Endothelial cell of umbilical vein (primary cell): ENCODE measurements at regions not wholly inside any gene's neighbourhood (a gene's known extent, or its start where the extent isn't known, plus 50 kb on each side); places are given as distances from the start of the nearest gene placed in this dataset.

Experiments used
- BruUV-seq: library from RNA; stranded (reverse); fragments of 400-500 nt; replicated peaks from 2 replicates; lab custom pipeline; 2021; lab: Mats Ljungman, UMichigan
- CTCF ChIA-PET: fragments of 300-600, 350-600 bp; sonication (Branson Sonifier 250); formaldehyde crosslinking; loops from one replicate; lab custom pipeline; 2021; ENCODE audit warnings: antibody characterized with exemption, inconsistent platforms; lab: Charles Lee
- POLR2A ChIA-PET: fragments of 300-600, 350-600 bp; sonication (Branson Sonifier 250); formaldehyde crosslinking; loops from one replicate; lab custom pipeline; 2021; ENCODE audit warnings: antibody characterized with exemption, inconsistent platforms; lab: Charles Lee
- DNase-seq: peaks from one replicate; pipeline ENCODE4 v3.0.0-alpha.2; 2011; ENCODE audit warnings: low read depth, low spot score
- FAIRE-seq: peaks from 2 replicates; lab custom pipeline; 2011; peaks lifted over from hg19 to GRCh38; lab: Jason Lieb, UNC
- H2AFZ ChIP-seq: 2 replicates; pipeline ENCODE4 v1.6.0; 2012; ENCODE audit warnings: low read depth, low read length, control low read depth, inconsistent platforms
- H3K27ac ChIP-seq: 2 replicates; pipeline ENCODE4 v1.5.1; 2011; ENCODE audit warnings: low read depth, mild to moderate bottlenecking, control low read depth, low read length, moderate library complexity; ENCODE audit not compliant: insufficient read depth
- H3K27me3 ChIP-seq, 2 experiments: 2 replicates each; pipeline versions ENCODE4 v1.6.0 to v1.6.1; 2011; ENCODE audit warnings: low read length in 2 of 2, mixed read lengths in 1 of 2; ENCODE audit not compliant: control insufficient read depth in 2 of 2, insufficient read depth in 2 of 2
- H3K36me3 ChIP-seq, 2 experiments: 2 replicates in 1 of 2; 3 replicates in 1 of 2; pipeline ENCODE4 v1.5.1; 2011; ENCODE audit warnings: low read length in 2 of 2, mild to moderate bottlenecking in 1 of 2, moderate library complexity in 1 of 2; ENCODE audit not compliant: control insufficient read depth in 2 of 2, insufficient read depth in 2 of 2; ENCODE audit errors: extremely low read depth in 1 of 2
- H3K4me1 ChIP-seq: 3 replicates; pipeline ENCODE4 v1.5.1; 2011; ENCODE audit warnings: mild to moderate bottlenecking, low read length; ENCODE audit not compliant: control insufficient read depth, insufficient read depth; ENCODE audit errors: extremely low read depth
- H3K4me2 ChIP-seq: 2 replicates; pipeline ENCODE4 v1.6.1; 2011; ENCODE audit warnings: low read length, control low read depth, mixed read lengths; ENCODE audit not compliant: insufficient read depth
- H3K4me3 ChIP-seq, 3 experiments: fragments of 200-600 bp in 1 of 3; sonication (generic), shearing (Covaris generic) in 1 of 3; replicated peaks in 1 of 3; 2 replicates each; pipeline ENCODE4 v1.5.1; 2011 to 2016; ENCODE audit warnings: control low read depth in 3 of 3, low read length in 3 of 3, mild to moderate bottlenecking in 2 of 3, inconsistent platforms in 1 of 3, low read depth in 1 of 3, moderate library complexity in 1 of 3; ENCODE audit not compliant: insufficient read depth in 1 of 3
- H3K79me2 ChIP-seq: 2 replicates; pipeline ENCODE4 v1.6.0; 2012; ENCODE audit warnings: low read length, inconsistent platforms; ENCODE audit not compliant: control insufficient read depth, insufficient read depth
- H3K9ac ChIP-seq: replicated peaks from 2 replicates; pipeline ENCODE3; 2011; ENCODE audit warnings: low read length, control low read depth; ENCODE audit not compliant: insufficient read depth; ENCODE audit errors: extremely low read depth
- H3K9me1 ChIP-seq: replicated peaks from 3 replicates; pipeline ENCODE4 v1.6.0; 2011; ENCODE audit warnings: mild to moderate bottlenecking, low read length; ENCODE audit not compliant: control insufficient read depth, insufficient read depth; ENCODE audit errors: extremely low read depth
- H3K9me3 ChIP-seq: replicated peaks from 2 replicates; pipeline ENCODE4 v1.5.1; 2012; ENCODE audit warnings: low read length, inconsistent platforms; ENCODE audit not compliant: control insufficient read depth, insufficient read depth
- H4K20me1 ChIP-seq: replicated peaks from 2 replicates; pipeline ENCODE3; 2011; ENCODE audit warnings: mild to moderate bottlenecking, low read length; ENCODE audit not compliant: control insufficient read depth, insufficient read depth; ENCODE audit errors: extremely low read depth
- GATA2 ChIP-seq: IDR thresholded peaks from 2 replicates; pipeline ENCODE4 v1.7.0; 2011; ENCODE audit warnings: low read depth, mild to moderate bottlenecking, moderate library complexity, mixed read lengths, low read length; ENCODE audit not compliant: insufficient read length, insufficient read depth
- JUN ChIP-seq: IDR thresholded peaks from 2 replicates; pipeline ENCODE4 v1.6.1; 2011; ENCODE audit warnings: borderline replicate concordance, low read depth; ENCODE audit not compliant: insufficient read length, insufficient read depth
- POLR2A ChIP-seq: IDR thresholded peaks from 2 replicates; pipeline ENCODE4 v1.6.1; 2012; ENCODE audit warnings: low read depth, mild to moderate bottlenecking, control low read depth, low read length
- dilution Hi-C: fragments of 300-500 bp; cut with MboI; formaldehyde crosslinking; loops from one replicate; pipeline ENCODE4 v1.15.0; 2019; ENCODE audit warnings: low sequenced_read_pairs; ENCODE audit not compliant: extremely low pct_ligation_motif_present
- intact Hi-C: fragments of 100-400 bp; cut with micrococcal nuclease; formaldehyde crosslinking; loops from one replicate; pipeline ENCODE4 v1.10.0; 2022
- TF ChIP-seq, protein P1 (sequence below): IDR thresholded peaks from 2 replicates; pipeline ENCODE4 v1.6.1; 2011; ENCODE audit not compliant: insufficient read depth, insufficient read length
- TF ChIP-seq, protein P2 (sequence below), 2 donors: IDR thresholded peaks; 1 replicate in 1 of 2; 2 replicates in 1 of 2; pipeline ENCODE4 v1.5.1; 2011; ENCODE audit warnings: low read length in 2 of 2, mild to moderate bottlenecking in 2 of 2, moderate library complexity in 2 of 2, control low read depth in 1 of 2, inconsistent platforms in 1 of 2, low read depth in 1 of 2; ENCODE audit not compliant: insufficient read depth in 1 of 2; ENCODE audit errors: extremely low read depth in 1 of 2

DNA sequence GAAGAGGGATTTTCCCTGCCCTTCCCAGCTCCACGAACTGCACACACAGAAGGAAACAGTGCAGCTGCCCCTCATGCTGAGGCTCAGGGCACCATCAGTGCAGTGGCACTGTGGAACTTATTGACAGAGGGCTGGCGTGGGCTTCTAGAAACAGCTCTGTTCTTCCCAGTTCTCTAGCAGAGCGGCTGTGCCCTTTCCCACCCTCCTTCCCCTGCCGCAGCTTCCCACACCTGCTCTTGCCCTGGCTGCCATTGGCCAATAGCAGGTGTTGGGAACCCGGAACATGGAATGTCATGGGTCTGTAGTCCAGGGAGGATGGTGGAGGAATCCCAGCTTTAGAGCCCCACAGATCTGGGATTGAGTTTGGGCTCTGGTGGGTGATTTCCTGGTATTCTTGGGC, 343.8 kb downstream of the RPS6KC1 start:
- Histone ChIP-seq H3K27ac (no peak overlapping the region), H3K79me2 (no peaks in the 10 kb centered on the region), H4K20me1 (no peaks in the 10 kb centered on the region), H3K36me3 (no peaks in the 10 kb centered on the region), H3K27me3 (no peaks in the 10 kb centered on the region), H3K4me3 (no peak overlapping the region), H3K4me2 (no peak overlapping the region), H2AFZ (no peak overlapping the region), H3K4me1 (no peaks in the 10 kb centered on the region), H3K9ac (no peak overlapping the region), H3K9me1 (no peaks in the 10 kb centered on the region), H3K9me3 (no peaks in the 10 kb centered on the region)
- no peak for DNase-seq
- ChIA-PET CTCF (interaction anchor here (1.1 to 1.2 kb wide), 2 partner anchors 8 to 20 kb away, joined by 3 read pairs; no protein-coding TSS in a partner anchor), POLR2A (no interaction called here)
- dilution Hi-C loops: no loop called here
- no peak for TF ChIP-seq JUN
- TF ChIP-seq POLR2A: no peak
- TF ChIP-seq, protein P1, sequence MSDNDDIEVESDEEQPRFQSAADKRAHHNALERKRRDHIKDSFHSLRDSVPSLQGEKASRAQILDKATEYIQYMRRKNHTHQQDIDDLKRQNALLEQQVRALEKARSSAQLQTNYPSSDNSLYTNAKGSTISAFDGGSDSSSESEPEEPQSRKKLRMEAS: no peak
- TF ChIP-seq, protein P2, sequence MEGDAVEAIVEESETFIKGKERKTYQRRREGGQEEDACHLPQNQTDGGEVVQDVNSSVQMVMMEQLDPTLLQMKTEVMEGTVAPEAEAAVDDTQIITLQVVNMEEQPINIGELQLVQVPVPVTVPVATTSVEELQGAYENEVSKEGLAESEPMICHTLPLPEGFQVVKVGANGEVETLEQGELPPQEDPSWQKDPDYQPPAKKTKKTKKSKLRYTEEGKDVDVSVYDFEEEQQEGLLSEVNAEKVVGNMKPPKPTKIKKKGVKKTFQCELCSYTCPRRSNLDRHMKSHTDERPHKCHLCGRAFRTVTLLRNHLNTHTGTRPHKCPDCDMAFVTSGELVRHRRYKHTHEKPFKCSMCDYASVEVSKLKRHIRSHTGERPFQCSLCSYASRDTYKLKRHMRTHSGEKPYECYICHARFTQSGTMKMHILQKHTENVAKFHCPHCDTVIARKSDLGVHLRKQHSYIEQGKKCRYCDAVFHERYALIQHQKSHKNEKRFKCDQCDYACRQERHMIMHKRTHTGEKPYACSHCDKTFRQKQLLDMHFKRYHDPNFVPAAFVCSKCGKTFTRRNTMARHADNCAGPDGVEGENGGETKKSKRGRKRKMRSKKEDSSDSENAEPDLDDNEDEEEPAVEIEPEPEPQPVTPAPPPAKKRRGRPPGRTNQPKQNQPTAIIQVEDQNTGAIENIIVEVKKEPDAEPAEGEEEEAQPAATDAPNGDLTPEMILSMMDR (IDR thresholded peaks at IDR 0.05; ENCODE audit: extremely low read depth in 1 of 2, insufficient read depth in 1 of 2, low read depth in 1 of 2, low read length in 2 of 2): no peak
- TF ChIP-seq GATA2: no peak
- BruUV-seq: no TSS peak
- FAIRE-seq: no peak
- intact Hi-C loops: no loop called here

DNA sequence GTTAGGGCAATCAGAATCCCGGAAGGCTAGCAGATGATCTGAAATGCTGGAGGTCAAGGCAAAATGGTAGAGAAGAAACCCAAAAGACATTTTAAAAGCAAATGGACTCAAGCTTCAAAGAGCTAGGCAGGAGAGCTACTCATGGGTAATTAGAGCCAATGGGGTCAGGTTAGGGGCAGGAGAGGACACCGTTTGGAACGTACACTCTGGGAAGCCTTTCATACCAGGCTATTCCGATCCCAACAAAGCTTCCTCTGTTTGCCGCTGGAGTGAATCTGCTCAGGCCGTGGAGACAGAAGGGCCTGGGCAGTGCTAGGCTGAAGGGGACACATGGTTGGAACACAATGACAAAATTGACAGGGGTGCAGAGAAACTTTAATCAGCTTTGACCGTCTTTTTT, 346.6 kb downstream of the RPS6KC1 start:
- no peaks in the 10 kb centered on the region for H3K9me3 ChIP-seq
- no peaks in the 10 kb centered on the region for H3K9me1 ChIP-seq
- no peaks in the 10 kb centered on the region for H4K20me1 ChIP-seq
- no peak overlapping the region for H3K4me2 ChIP-seq
- no peaks in the 10 kb centered on the region for H3K79me2 ChIP-seq
- no peak overlapping the region for H3K4me3 ChIP-seq
- intact Hi-C loops (no loop called here), dilution Hi-C loops (no loop called here)
- ChIA-PET CTCF (no interaction called here), POLR2A (no interaction called here)
- H3K36me3 ChIP-seq: no peaks in the 10 kb centered on the region
- H2AFZ ChIP-seq: no peak overlapping the region
- H3K4me1 ChIP-seq: no peaks in the 10 kb centered on the region
- TF ChIP-seq, protein P2 (IDR thresholded peaks at IDR 0.05; ENCODE audit: extremely low read depth in 1 of 2, insufficient read depth in 1 of 2, low read depth in 1 of 2, low read length in 2 of 2): no peak
- no peak for TF ChIP-seq GATA2
- DNase-seq (no peak), FAIRE-seq (no peak)
- H3K27me3 ChIP-seq: no peaks in the 10 kb centered on the region
- BruUV-seq: no TSS peak
- no peak overlapping the region for H3K9ac ChIP-seq
- no peak overlapping the region for H3K27ac ChIP-seq
